Ovary (tissue), 3 donors: ENCODE measurements at regions not wholly inside any gene's neighbourhood (a gene's known extent, or its start where the extent isn't known, plus 50 kb on each side); places are given as distances from the start of the nearest gene placed in this dataset.

Source experiments
- CTCF ChIP-seq, 3 donors: fragments of 450-650 bp in 2 of 3; fragments of 200-600 bp in 1 of 3; IDR thresholded peaks; one replicate each; pipeline versions ENCODE4 v1.5.1 to v1.8.0; 2016 to 2022; ENCODE audit warnings: antibody characterized with exemption in 3 of 3, mild to moderate bottlenecking in 1 of 3
- POLR2A ChIP-seq: fragments of 450-650 bp; IDR thresholded peaks from one replicate; pipeline ENCODE4 v1.6.1; 2017; ENCODE audit warnings: antibody characterized with exemption, mild to moderate bottlenecking, moderate library complexity
- donor health status: DM: no; HTN: no; CAD: no.

GRCh38 chr2:34663314-34663713 is 1064.2 kb upstream of the FAM98A start:
- TF ChIP-seq CTCF (IDR thresholded peaks at IDR 0.05) (no peak), POLR2A (no peak)
